ENCODE measurements at regions not wholly inside any gene's neighbourhood (a gene's known extent, or its start where the extent isn't known, plus 50 kb on each side); places are given as distances from the start of the nearest gene placed in this dataset.

- DNase-seq, result peak; percentile 3
These were observed 774.8 kb upstream of the EPHA6 start for GRCh38 chr3:96039632-96040031.

- DNase-seq, result no peak
These were observed 755.1 kb upstream of the EPHA6 start for GRCh38 chr3:96059301-96059700.

DNA sequence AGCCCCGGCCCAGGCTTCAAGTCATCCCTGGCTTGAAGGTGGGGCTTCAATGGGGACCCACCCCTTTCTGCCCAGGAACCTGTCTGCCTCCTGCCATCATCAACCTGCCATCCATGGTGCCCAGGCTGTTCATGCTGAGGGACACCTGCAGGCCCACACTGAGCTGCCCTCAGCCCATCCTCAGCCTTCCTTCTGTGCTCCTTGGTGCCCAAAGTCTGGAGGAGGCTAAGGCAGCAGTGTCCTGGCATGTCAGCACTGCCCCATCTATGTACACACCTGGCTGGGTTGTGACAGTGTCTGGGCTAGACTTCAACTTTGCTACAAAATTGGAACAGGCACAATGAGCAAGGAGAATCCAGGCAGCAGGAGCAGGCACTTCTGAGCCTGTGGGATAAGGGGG is 745.3 kb upstream of the EPHA6 start:
- no peak for DNase-seq

GRCh38 chr3:96070678-96071077 is 743.7 kb upstream of the EPHA6 start:
- no peak for DNase-seq

DNA sequence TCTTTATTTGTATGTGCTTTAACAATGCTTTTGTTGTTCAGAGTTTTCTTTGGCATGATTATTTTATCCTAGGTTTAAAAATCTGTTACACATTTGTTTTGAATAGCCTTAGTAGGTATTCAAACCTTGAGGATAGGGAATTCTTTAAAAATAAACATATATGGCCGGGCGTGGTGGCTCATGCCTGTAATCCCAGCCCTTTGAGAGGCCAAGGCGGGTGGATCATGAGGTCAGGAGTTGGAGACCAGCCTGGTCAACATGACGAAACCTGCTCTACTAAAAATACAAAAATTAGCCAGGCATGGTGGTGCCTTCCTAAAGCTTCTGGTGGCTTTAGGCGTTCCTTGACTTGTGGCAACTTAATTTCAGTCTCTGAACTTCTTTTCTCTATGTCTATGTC is 743.3 kb upstream of the EPHA6 start:
- no peak for DNase-seq

GRCh38 chr3:96072226-96072625 is 742.2 kb upstream of the EPHA6 start:
- DNase-seq, result no peak

DNA sequence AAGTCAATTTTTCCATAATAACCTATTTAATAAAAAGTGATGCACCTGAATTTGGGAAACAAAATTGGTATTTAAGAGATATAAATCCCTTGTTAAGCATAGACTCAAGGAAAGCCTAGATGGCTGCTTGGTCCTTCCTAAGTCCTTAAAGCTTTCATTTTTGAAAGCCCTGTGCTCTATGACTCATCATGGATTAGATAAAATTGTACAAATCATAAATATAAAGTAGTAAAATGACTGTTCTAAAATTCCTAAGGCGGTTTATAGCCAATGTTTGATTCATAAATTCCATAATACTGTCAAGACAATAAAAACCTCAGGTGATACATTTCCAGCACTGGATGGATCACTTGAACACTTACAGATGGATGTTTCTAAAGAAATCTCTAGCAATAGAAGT is 730.8 kb upstream of the EPHA6 start:
- DNase-seq, result no peak

DNA sequence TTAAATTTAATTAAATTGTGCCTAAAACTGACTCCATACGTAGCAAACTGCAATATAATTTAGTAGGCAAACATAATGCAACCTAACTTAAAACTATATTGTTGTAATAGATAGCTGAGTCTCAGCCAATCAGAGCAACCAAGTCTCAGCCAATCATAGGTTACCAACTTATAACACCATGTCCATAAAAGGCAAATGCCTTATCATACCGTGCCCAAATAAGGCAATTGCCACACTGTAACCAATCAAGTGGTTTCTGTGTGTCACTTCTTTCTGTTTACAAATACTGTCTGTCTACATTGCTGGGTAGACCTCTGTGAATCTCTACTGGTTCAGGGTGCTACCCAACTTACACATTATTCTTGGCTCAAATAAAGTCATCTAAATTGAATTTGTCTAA is 728.4 kb upstream of the EPHA6 start:
- DNase-seq, result no peak

DNA sequence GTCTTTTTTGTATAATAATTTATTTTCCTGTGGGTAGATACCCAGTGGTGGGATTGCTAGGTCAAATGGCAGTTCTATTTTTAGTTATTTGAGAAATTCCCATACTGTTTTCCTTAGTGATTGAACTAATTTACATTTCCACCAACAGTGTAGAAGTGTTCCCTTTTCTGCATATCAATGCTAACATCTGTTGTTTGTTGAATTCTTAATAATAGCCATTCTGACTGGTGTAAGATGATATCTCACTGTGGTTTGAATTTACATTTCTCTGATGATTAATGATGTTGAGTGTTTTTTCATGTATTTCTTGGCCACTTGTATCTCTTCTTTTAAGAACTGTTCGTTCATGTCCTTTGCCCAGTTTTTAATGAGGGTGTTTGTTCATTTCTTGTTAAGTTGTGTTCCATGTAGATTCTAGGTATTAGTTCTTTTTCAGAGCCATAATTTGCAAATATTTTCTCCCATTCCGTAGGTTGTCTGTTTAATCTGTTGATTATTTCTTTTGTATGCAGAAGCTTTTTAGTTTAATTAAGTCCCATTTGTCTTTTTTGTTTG is 713.3 kb upstream of the EPHA6 start:
- DNase-seq, result no peak

- DNase-seq, result no peak
These were observed 707.7 kb upstream of the EPHA6 start for GRCh38 chr3:96106701-96107100.

Measured in hematopoietic multipotent progenitor cell treated with erythropoietin and hydrocortisone succinate and interleukin-3 and kit ligand, for 4 days (in vitro differentiated cells).